SIG-M5 (cell line): ENCODE measurements at regions not wholly inside any gene's neighbourhood (a gene's known extent, or its start where the extent isn't known, plus 50 kb on each side); places are given as distances from the start of the nearest gene placed in this dataset.

ENCODE experiments used
- DNase-seq: peaks from one replicate; lab custom pipeline; 2025; lab: John Stamatoyannopoulos, UW

DNA sequence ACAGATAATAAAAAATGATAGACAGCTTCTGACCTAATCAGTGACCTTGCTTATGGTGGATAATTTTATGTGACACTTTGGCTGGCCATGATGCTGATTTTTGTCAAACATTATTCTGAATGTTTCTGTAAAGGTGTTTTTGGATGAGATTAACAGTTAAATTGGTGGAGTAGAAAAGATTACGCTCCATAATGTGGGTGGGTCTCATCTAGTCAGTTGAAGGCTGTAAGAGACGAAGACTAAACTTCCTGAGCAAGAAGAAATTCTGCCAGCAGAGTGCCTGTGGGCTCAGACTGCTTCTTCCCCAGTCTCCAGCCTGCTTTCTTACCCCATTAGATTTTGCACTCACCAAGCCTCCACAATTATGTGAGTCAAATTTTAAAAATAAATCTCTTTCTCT is 214.9 kb upstream of the ITGA4 start:
- no peak for DNase-seq

DNA sequence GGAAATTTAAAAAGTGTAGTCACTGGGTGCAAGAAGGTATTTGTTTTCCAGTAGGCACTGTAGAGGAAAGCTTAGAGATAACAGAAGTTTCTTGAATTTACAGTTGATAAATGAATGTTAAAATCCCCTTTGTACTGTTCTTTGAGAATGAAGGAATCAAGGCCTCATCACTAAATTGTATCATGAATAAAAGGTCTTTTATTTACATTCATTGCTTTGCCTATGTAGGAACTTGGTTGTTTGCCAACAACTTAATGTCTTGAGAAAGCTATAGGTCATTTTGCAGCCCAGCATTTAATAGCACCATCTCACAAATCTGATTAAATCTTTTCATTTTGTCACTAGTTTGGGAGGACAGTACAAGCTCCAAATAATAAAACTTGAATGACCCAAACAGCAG is 213.9 kb upstream of the ITGA4 start:
- no peak for DNase-seq

DNA sequence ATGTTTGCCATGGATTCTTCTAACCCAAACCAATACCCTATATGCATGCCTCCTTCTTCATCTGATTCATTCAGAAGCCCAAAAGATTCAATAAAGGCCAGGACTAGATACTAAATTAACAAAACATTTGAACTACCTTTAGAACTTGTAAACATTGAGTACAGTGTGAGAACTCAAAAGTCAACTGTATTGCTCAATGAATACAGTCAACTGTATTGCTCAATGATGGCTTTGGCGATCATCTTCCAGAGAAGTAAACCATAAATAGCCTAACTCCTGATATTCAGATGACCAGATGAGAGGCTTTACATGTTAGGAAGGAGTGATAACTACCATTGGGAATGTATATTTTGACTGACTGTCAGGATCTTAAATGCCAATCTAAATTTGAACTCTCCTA is 206.5 kb upstream of the ITGA4 start:
- no peak for DNase-seq

DNA sequence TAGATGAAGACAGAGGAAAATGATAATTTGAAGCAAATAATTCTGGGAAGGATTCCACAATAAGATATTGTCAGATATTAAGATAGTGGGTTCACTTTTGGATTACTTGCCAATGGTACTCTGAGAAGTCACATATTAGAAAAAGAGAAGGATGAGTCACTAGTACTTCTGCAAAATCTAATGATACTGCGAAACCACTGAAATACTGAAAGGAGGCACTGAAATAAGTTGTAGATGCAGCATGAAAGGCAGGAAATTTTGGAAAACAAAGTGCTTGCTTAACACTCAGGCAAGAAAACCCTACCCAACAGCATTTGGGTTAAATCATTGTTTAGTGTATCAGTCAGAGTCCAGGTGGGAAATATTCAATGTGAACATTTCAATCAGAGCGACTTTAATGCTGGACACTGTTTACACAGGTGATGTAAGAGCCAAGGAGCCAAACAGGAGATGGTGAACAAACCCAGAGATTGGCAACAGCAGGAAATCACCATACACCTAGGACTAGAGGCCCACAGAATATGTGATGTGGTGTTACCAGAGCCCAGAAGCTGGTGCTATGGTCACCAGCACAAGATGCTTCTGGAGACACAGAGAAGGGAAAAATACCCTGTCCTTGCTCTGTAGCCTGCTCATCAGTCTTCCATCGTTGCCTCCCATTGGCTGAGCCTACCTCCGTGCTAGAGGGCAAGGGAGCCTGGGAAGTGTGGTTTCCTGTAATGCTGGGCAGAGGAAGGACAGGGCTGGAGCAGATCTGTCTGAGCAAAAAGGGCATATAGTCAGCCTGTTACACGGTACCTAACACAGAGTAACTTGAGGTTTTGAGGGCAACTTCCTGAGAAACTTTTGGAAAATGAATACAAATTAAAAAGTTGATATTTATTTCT is 204.7 kb upstream of the ITGA4 start:
- peak; percentile 72 for DNase-seq

DNA sequence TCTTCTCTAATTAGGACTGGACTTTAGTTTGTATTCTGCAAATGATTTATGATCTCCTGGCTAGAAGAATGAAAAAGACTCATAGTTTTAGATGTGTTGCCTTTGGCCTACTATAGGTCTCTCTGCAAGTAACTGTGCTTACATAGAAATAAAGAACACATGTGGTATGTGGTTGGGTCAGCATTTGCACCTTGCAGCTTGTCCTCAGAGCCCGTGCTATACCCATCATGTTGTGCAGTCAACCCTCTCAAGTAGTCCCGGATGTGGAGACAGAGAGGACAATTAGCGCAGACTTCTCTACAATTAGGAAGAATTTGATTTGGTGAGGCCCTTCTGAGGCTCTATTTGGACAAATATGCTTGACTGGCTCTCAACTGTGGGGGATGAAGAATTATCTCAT is 203.7 kb upstream of the ITGA4 start:
- DNase-seq = no peak

DNA sequence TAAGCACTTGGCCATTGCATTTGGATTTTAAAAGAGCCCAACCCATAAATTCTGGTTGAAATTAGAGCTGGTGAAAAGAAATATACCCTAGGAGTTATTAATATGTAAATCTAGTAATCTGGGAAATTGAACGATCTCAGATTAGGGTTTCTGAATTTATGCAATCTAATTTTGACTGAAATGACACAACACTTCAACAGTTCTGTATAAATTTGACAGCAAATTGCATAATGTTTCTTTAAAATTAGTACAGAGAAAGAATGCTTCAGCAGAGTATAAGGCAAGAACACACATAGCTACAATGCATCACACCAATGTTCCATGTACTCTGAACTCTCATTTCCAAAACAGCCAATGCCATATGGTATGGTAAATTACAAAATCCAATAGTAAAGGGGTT is 201.5 kb upstream of the ITGA4 start:
- DNase-seq = peak; percentile 43

DNA sequence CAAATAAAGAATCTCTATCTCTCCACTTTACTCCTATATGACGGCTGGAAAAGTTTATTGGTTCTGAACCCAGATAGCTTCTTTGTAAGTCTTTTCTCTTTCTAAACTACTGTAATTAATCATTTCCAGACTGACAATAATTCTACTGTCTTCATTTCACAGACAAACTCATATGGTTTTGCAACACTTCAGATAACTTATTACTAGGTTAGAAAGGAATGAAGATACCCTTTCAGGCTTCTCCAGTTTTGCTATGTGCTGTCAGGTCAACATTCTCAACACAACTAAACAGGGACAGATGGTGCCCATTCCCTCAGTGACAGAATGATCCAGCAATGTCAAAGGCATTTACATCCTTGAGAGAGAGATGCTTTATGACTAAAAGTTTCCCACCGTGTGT is 198.5 kb upstream of the ITGA4 start:
- DNase-seq = no peak

DNA sequence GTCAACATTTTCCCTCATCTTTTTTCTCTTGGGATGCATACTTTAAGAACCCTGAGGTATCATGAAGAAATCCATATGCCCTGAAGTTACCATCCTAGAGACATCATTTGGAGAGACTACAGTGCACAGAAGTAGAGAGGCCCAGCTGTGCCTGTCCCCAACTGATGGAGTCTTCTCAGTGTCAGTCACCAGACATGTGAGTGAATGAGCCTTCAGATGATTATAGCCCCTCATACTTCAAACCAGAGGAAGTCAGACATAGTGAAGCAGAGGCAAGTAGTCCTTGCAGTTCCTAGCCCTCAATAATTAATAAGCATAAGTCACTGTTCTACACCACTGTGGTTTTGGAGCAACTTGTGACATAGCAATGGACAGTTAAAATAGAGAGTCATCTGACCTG is 194.4 kb upstream of the ITGA4 start:
- no peak for DNase-seq

DNA sequence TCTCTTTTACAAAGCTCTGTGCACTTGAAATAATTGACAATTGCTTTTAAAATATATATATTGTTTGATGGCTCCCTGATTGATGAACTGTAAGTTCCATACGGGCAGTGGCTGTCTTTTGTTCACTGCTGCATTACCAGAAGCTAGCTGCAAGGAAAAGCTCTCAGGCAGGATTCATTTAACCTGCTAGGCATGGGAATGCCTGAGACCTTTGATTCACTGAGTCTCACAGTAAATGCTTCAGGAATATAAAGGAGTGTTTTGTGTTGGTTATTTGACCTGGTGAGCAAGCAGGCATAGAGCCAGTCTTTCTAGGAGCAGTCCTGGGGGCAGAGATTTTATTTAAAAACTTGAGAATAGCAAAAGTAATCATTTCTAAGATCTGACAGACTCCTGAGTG is 193.2 kb upstream of the ITGA4 start:
- DNase-seq = no peak

DNA sequence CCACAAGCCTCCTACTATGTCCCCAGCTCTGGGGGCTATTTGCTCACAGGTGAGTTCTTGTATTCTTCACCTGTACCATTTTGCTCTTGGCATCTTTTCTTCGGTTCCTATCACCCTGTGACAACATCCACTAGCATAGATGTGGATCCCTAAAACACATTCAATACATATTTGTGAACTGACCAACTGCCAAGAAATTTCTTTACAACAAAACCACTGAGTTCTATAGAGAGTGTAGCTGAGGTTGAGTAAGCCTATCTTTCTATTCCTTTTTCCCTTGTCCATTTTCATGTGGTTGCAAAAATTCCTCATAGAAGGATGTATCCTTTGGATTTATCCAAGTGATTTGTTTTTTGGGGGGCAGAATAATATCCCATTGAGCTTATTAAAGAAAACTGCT is 192.7 kb upstream of the ITGA4 start:
- DNase-seq = no peak

DNA sequence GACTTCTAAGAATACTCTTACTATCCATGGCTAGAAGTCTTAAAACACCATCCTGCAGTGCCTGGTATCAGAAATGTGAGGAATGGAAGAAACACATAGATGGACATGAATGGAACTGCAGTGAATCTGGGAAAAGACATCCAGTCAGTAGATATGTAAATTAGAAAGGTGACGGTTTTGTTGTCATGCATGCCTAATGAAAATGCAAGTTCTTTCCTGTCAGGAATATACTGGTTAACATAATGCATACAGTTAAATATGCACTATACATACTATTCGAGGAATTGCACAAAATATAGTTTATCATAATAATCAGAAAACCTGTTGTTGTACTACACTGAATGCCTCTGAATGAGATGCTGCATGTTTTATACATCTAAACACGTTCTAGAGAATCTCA is 190.6 kb upstream of the ITGA4 start:
- DNase-seq = no peak

DNA sequence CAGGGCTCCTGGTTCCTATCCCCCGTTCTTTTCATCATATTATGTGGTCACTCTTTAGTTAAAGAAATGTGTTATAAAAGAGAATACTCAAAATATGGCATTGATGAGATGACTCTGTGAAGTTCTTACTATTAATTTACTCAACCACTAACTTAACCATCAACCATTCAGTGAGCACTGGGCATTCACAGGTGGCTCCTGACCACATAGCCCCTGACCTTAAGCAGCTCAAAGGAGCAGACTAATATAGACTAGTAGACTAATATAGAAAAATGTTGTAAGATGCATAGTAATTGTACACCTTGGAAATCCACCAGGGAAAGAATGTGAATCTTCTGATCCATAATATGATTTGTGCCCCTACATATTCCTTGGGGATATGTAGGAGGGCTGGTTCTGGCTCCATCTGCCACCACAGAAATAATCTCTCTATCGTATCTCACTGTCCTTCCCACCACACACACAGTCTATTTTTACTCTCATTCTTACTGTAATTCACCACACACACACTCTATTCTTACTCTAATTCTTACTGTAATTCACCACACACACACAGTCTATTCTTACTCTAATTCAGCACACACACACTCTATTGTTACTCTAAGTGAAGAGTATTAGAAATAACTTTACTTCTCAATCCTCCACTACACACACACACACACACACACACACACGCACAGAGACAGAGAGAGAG is 188.9 kb upstream of the ITGA4 start:
- no peak for DNase-seq

DNA sequence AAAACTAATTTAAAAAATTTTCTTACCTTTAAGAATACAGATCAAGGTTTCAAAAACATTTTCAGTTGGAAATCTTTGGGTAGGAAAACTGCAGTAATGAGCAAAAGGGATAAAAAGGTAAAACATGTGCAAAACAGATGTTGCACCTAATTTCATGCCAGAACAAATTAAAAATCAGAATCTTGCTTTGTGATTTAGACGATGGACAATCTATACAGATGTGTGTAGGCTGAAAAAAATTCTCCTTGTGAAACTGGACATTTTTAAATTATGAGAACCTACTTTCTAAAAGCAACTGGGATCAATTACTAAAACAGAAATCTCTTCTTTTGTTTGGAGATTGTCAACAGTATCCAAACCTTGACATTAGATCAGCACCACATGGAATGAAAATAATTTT is 183.2 kb upstream of the ITGA4 start:
- no peak for DNase-seq

DNA sequence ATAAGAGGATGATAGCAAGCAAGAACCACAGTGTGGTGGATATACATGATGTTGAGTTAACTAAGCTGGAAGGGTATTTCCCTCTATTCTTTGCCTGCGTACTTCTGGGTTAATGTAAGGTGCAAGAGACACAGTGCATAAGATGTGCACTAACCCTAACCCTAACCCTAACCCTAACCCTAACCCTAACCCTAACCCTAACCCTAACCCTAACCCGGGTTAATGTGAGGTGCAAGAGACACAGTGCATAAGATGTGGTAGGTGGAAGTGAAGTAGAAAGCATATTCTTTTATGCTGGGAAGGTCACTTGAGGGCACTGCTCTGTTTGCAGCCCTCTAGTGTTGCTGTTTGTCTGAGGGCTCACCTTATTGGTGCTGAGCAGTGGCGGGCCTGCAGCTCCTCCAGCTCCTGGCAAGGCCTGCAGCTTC is 181.5 kb upstream of the ITGA4 start:
- DNase-seq = no peak

DNA sequence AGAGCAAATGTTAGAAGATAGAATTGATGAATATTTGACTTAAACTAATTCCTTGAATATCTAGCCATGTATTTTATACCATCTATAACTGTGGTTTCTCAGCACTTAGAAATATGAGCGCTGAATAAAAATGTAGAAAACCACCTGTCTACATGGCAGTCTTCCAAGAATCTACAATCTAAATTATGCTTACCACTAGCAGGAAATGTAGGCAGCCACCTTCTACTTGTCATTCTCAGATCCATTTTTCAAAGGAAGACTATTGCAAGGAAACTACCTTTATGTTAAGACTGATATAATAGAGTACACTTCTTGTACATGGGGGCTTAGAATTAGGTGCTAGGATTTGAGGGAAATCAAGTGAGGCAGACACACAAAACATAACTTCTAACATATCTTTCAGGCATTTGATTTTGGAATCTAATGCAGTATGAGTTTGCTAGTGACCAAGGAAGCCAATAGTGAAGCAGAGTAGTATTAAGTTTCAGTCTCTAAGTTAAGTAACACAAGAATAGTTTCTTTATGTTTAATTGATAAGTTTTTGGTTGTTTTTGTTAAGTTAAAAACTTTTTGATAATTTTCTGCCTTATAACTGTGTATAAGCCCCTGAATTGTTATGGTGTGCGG is 175.9 kb upstream of the ITGA4 start:
- no peak for DNase-seq

DNA sequence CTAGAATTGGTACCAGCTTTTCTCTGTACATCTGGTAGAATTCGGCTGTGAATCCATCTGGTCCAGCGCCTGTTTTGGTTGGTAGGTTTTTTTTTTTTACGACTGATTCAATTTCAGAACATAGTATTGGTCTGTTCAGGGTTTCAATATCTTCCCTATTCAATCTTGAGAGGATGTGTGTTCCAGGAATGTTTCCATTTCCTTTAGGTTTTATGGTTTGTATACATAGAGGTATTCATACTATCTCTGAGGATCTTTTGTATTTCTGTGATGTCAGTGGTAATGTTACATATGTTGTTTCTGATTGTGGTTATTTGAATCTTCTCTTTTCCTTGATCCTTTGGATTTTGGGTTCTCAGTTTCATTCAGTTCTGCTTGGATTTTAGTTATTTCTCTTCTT is 172.1 kb upstream of the ITGA4 start:
- DNase-seq = no peak

DNA sequence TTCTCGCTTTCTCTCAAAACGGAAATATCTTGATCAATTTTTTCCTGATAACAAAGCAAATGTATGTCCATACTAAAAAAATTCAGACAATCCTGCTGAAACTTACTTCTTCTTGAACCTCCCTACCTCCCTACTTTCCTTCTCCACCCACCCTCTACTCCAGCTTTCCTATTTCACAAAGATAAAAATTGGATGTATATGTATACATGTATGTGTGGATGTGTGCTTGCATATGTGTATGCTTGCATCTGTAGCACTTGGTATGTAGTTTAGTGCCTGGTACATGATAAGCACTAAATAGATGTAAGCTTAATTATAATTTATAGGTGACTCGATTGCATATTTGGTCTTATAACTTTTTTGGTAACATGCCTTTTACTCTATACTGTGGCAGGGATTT is 167.5 kb upstream of the ITGA4 start:
- no peak for DNase-seq

DNA sequence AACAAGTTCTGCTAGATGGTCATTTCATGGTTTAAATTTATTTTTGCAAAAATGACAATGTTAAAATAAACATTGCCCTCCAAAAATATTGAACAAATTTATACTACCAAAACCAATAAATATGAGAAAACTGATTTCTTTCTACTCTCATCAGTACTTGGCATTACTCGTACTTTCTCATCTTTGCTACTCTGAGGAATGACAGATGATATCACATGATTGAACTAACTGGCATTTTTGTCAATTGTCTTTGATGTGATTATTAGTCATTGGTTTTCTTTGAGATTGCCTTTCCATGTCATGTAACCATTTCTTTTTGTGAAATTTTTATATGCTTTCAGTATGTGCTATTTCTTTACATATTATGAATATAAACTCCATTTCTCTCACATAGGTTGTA is 167.0 kb upstream of the ITGA4 start:
- DNase-seq = no peak

DNA sequence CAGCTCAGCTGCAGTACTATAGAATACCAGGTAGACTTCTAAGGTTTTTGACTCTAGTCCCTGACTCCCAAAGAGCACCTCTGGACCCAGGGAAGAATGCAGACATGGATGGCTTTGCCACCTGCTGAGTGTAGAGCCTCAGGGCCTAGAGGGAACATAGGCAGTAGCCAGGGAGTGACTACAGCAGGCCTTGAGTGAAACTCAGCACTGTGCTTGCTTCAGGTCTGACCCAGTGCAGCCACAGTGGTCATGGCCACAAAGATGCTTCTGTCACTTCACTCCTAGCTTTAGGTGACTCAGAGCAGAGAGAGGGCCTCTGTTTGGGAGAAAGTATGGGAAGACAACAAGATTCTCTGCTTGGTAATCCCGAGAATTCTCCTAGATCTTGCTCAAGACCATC is 162.2 kb upstream of the ITGA4 start:
- DNase-seq = no peak

DNA sequence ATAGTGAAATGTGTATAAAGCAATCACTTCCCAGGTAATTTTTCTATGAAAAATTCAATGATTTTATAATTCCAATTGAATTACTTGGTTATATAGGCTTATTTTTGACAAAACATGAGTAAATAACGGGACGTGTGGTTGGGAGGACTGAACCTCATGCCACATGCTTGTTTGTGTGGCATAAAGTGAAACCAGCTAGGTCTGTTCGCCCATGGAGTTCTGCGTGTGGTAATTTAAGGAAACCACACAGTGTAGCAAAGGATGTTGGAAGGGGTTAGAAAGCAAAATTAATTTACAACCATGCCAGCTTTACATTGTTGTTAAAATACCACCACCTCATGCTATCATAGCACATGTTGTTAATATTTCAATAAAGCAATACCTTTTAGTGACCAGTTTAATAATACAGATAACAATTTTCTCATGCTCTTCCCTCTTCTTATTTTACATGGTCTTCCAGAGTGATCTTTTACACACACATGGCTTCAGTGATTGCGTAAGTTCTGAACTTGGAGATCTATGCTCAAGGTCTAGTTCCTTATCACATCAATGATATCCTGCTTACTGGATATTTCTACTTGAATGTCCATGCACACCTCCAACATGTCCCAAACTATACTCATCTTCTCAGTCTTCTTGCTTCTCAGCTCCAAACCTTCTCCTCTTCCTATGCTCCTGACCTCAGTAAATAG is 156.4 kb upstream of the ITGA4 start:
- peak; percentile 35 for DNase-seq

DNA sequence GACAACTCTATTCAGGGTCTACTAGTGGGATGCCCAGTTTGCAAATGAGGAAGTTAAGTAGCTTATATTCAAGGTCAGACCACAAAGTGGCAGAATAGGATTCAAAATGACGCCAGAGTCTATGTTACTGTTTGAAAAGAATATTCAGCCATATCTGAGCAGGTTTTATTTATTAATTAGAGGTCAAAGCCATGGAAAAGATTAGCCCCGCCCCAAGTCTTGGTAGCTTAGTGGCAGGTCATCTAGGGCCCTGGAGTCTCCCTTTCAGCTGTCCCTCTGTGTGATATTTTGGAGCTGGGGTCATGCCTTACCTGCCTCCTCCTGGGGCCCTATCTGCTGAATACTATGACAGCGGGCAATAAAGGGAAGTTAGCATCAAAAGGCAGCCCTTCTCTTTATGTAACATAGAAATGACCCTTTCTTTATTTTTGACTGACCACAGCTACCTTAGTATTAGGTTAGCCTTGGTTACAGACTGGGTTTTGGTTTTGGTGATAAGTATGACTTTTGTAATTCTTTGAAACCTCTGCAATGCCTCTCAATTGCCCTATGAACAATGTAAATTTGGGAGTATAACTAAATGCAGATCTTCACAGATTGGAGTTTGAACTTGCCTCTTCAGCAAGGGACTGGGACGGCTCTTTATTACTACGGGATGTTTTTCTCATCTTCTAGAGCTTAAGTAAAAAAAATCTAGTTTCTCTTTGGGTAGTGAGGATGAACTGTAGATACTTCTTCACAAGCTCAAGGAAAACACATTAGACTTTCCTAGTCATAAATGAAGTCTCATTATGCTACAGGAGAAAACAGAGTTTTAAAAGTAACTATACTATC is 153.0 kb upstream of the ITGA4 start:
- DNase-seq = no peak
